GM10266 (cell line): ENCODE measurements at regions not wholly inside any gene's neighbourhood (a gene's known extent, or its start where the extent isn't known, plus 50 kb on each side); places are given as distances from the start of the nearest gene placed in this dataset.

ENCODE experiments used
- DNase-seq: peaks from one replicate; pipeline ENCODE4 v3.0.0; 2012; ENCODE audit errors: extremely low spot score
- CTCF ChIP-seq: IDR thresholded peaks from 2 replicates; pipeline ENCODE4 v1.5.1; 2012; ENCODE audit warnings: mild to moderate bottlenecking, low read depth; ENCODE audit not compliant: control insufficient read depth, insufficient read depth; ENCODE audit errors: missing control alignments

- no peak for TF ChIP-seq CTCF
- DNase-seq = no peak
These were observed 713.7 kb downstream of the ADCYAP1 start for GRCh38 chr18:1618364-1618763.

DNA sequence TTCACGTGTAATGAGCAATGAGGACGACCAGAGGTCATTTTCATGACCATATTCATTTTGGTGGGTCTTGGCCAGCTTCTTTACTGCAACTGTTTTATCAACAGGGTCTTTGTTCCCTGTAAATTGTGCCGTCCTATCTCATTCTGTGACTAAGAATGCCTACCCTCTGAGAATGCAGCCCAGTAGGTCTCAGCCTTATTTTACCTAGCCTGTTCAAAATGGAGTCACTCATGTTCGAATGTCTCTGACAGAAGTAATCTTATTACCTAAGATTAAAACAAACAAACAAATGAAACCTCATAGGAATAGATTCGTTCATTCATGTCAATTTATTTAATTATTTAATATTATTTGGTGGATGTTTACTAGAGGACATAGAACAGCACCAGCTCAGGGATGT is 714.8 kb downstream of the ADCYAP1 start:
- no peak for DNase-seq
- no peak for TF ChIP-seq CTCF

- TF ChIP-seq CTCF = no peak
- DNase-seq = no peak
These were observed 719.9 kb downstream of the ADCYAP1 start for GRCh38 chr18:1624612-1625011.

- TF ChIP-seq CTCF = no peak
- DNase-seq = no peak
These were observed 722.8 kb downstream of the ADCYAP1 start for GRCh38 chr18:1627494-1627893.

DNA sequence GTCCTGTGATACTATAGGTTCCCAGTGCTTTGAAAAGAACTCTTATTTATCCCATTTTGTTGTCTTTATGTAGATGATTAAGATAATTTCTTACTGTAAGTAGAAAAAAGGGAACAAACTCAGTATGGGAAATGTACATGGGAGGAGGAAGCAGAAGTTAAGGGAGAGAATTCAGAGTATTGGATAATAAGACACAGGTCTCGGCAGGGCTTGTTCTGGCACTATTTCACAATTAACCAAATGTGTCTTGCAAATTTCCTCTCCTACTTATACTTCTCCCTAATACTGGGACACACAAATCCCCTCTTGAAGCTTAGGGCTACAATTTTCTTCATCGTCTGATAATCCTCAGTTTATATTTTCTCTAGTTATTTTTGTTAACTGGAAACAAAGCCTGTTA is 744.0 kb downstream of the ADCYAP1 start:
- DNase-seq = no peak

DNA sequence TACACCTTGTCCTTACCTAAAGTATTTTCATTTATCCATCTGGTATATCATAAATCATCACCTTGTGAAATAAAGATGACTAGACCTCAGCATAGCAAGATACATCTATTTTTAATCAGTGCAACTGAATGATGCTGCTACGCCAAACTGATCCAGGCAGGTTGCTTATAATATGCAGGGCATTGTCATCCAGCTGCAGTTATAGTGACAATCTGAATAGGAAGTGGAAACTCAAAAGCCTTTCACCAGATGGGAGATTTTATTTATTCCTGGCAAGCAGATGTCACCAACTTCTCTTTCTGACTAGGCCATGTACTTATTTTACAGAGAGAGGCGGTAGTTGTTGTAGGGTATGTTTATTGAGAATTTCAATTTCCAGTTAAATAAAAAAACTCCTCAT is 747.3 kb downstream of the ADCYAP1 start:
- no peak for DNase-seq
- TF ChIP-seq CTCF = no peak

More for the DNA sequence above, 744.0 kb downstream of the ADCYAP1 start:
- no peak for TF ChIP-seq CTCF

- TF ChIP-seq CTCF = no peak
- DNase-seq = no peak
These were observed 749.2 kb downstream of the ADCYAP1 start for GRCh38 chr18:1653873-1654272.

GRCh38 chr18:1657876-1658275 is 753.2 kb downstream of the ADCYAP1 start:
- TF ChIP-seq CTCF = no peak

More at GRCh38 chr18:1657876-1658275, 753.2 kb downstream of the ADCYAP1 start:
- DNase-seq = no peak
